Smooth muscle cell (in vitro differentiated cells): ENCODE measurements at regions not wholly inside any gene's neighbourhood (a gene's known extent, or its start where the extent isn't known, plus 50 kb on each side); places are given as distances from the start of the nearest gene placed in this dataset.

Experiments
- DNase-seq: peaks from one replicate; lab custom pipeline; 2025; ENCODE audit not compliant: unreplicated experiment; lab: John Stamatoyannopoulos, UW
- H2AFZ ChIP-seq: fragments of 200-600 bp; sonication (generic); 2 replicates; pipeline ENCODE4 v1.6.0; 2016; ENCODE audit warnings: antibody characterized with exemption, low read depth, mild to moderate bottlenecking
- H3F3A ChIP-seq: fragments of 200-600 bp; sonication (generic); 2 replicates; pipeline ENCODE4 v1.6.0; 2017; ENCODE audit warnings: antibody characterized with exemption, low read depth
- H3K27ac ChIP-seq: fragments of 200-600 bp; sonication (generic); 2 replicates; pipeline ENCODE4 v1.5.1; 2016; ENCODE audit warnings: low read depth, mild to moderate bottlenecking
- H3K27me3 ChIP-seq: fragments of 200-600 bp; sonication (generic); 2 replicates; pipeline ENCODE4 v1.6.1; 2016; ENCODE audit warnings: low read depth, mild to moderate bottlenecking
- H3K36me3 ChIP-seq: fragments of 200-600 bp; sonication (generic); 2 replicates; pipeline ENCODE4 v1.5.1; 2016; ENCODE audit warnings: low read depth
- H3K4me1 ChIP-seq: fragments of 200-600 bp; sonication (generic); 2 replicates; pipeline ENCODE4 v1.5.1; 2016; ENCODE audit warnings: low read depth
- H3K4me2 ChIP-seq: fragments of 200-600 bp; sonication (generic); 2 replicates; pipeline ENCODE4 v1.6.0; 2016; ENCODE audit warnings: mild to moderate bottlenecking
- H3K4me3 ChIP-seq: fragments of 200-600 bp; sonication (generic); 2 replicates; pipeline ENCODE4 v1.5.1; 2016; ENCODE audit warnings: mild to moderate bottlenecking
- H3K79me2 ChIP-seq: fragments of 200-600 bp; sonication (generic); 2 replicates; pipeline ENCODE4 v1.6.0; 2016; ENCODE audit warnings: low read depth, mild to moderate bottlenecking
- H3K9ac ChIP-seq: fragments of 200-600 bp; sonication (generic); 2 replicates; pipeline ENCODE4 v1.6.0; 2016; ENCODE audit warnings: low read depth
- H3K9me3 ChIP-seq: fragments of 200-600 bp; sonication (generic); replicated peaks from 2 replicates; pipeline ENCODE4 v1.5.1; 2016; ENCODE audit warnings: low read depth
- H4K20me1 ChIP-seq: fragments of 200-600 bp; sonication (generic); 2 replicates; pipeline ENCODE4 v1.6.0; 2016; ENCODE audit warnings: low read depth
- WGBS: methylation state at CpG from one replicate; pipeline ENCODE4 v1.1.7; 2016; ENCODE audit warnings: low lambda C conversion rate; 5-methylcytosine and 5-hydroxymethylcytosine counted together
- TF ChIP-seq, protein P1 (sequence below): fragments of 200-600 bp; sonication (generic); IDR thresholded peaks from 2 replicates; pipeline ENCODE4 v1.5.1; 2017; ENCODE audit warnings: borderline replicate concordance, mild to moderate bottlenecking, antibody characterized with exemption; ENCODE audit not compliant: insufficient read depth, poor library complexity, severe bottlenecking

DNA sequence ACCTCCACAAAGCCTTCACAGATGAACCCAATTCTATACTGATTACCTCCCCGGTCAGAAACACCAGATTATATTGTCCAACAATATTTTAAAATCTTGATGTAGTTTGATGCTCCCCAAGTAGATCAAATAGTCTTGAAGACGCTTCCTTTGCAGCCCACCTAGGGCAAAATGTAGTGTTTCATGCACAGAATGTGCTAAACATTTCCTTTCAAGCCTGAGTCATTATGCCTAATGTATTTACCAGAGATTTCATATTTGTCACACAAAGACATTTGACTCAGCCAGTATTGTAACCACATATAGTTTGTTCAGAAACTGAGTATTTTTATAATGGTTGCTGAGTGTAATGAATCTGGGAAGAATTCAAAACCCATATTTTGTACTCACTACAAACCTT, 1396.8 kb downstream of the LRRC4C start:
- Histone ChIP-seq H3K4me2 (peak overlapping the region; percentile 8), H3K27me3 (no peaks in the 10 kb centered on the region), H3K9me3 (no peaks in the 10 kb centered on the region), H3K9ac (no peak overlapping the region), H3K4me1 (no peaks in the 10 kb centered on the region), H4K20me1 (no peaks in the 10 kb centered on the region), H3K4me3 (no peak overlapping the region), H2AFZ (peak overlapping the region; percentile 32), H3K79me2 (no peaks in the 10 kb centered on the region), H3K27ac (peak overlapping the region; percentile 39), H3K36me3 (no peaks in the 10 kb centered on the region), H3F3A (no peaks in the 10 kb centered on the region)
- TF ChIP-seq, protein P1, sequence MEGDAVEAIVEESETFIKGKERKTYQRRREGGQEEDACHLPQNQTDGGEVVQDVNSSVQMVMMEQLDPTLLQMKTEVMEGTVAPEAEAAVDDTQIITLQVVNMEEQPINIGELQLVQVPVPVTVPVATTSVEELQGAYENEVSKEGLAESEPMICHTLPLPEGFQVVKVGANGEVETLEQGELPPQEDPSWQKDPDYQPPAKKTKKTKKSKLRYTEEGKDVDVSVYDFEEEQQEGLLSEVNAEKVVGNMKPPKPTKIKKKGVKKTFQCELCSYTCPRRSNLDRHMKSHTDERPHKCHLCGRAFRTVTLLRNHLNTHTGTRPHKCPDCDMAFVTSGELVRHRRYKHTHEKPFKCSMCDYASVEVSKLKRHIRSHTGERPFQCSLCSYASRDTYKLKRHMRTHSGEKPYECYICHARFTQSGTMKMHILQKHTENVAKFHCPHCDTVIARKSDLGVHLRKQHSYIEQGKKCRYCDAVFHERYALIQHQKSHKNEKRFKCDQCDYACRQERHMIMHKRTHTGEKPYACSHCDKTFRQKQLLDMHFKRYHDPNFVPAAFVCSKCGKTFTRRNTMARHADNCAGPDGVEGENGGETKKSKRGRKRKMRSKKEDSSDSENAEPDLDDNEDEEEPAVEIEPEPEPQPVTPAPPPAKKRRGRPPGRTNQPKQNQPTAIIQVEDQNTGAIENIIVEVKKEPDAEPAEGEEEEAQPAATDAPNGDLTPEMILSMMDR, result no peak
- 76% methylated on average over 2 of the region's 2 CpGs for WGBS
- DNase-seq, result no peak

DNA sequence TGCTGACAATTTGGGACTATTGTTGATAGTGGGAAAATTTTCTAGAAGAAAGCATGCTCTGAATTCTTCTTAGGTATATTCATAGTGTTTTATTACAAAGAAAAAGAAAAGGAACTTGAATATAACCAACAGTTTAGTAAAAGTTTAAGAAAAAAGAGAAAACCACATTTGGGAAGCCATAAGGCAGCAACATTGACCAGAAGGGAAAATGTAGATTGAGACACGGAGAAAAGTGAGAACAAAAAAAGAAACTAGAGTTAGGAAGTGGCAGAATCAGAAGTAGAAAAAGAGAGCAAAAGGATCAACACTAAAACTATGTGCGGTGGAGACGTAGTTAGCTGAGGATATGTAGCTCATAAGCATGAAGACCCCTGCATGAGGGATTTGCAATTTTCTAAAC, 1398.2 kb downstream of the LRRC4C start:
- Histone ChIP-seq H3K4me1 (no peaks in the 10 kb centered on the region), H2AFZ (peak overlapping the region; percentile 61), H3K79me2 (no peaks in the 10 kb centered on the region), H3F3A (no peaks in the 10 kb centered on the region), H3K4me2 (peak overlapping the region; percentile 28), H4K20me1 (no peaks in the 10 kb centered on the region), H3K9ac (no peak overlapping the region), H3K27ac (no peak overlapping the region), H3K27me3 (no peaks in the 10 kb centered on the region), H3K4me3 (no peak overlapping the region), H3K36me3 (no peaks in the 10 kb centered on the region), H3K9me3 (no peaks in the 10 kb centered on the region)
- TF ChIP-seq, protein P1, result no peak
- no peak for DNase-seq
- WGBS, result 91% methylated on average over 3 of the region's 3 CpGs

DNA sequence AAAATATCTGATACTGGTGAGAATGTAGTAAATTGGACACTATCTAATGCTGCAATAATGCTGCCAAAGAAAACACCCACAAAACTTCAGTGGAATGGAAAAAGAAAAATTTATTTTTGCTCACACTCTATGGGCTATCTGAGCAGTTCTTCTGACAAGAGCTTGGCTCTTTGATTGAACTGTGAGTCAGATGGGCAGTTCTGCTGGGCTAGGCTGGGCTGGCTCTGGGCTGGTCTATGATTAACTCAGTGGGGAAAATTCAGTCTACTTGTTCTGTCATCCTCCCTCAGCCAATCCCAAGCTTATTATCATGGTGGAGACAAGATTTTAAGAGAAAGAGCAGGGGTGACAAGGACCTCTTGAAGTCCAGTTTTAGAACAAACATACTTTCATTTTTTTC, 1404.8 kb downstream of the LRRC4C start:
- no peaks in the 10 kb centered on the region for H3K27me3 ChIP-seq
- no peak overlapping the region for H2AFZ ChIP-seq
- no peaks in the 10 kb centered on the region for H3K36me3 ChIP-seq
- H3K4me2 ChIP-seq, result no peak overlapping the region
- TF ChIP-seq, protein P1, result no peak
- no peaks in the 10 kb centered on the region for H3K79me2 ChIP-seq
- H3K4me1 ChIP-seq, result no peaks in the 10 kb centered on the region
- no peak overlapping the region for H3K4me3 ChIP-seq
- H4K20me1 ChIP-seq, result no peaks in the 10 kb centered on the region
- no peaks in the 10 kb centered on the region for H3K9me3 ChIP-seq
- H3K9ac ChIP-seq, result no peak overlapping the region
- H3F3A ChIP-seq, result no peaks in the 10 kb centered on the region
- no peak for DNase-seq
- H3K27ac ChIP-seq, result no peak overlapping the region

DNA sequence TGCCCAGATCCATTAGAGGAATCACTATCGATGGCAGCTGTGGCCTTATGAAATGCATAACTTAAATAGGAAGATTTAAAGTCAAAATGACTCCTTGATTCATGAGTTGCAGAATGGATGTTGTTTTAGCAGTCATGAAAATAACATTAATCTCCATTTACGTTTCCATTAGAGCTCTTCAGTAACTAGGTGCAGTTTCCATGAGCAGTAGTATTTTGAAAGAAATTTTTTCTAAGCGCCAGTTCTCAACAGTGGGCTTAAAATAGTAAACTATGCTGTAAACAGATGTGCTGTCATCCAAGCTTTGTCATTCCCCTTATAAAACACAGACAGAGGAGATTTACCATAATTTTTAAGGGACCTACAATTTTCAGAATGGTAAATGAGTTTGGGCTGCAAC, 1414.1 kb downstream of the LRRC4C start:
- 86% methylated on average over 3 of the region's 3 CpGs for WGBS
- Histone ChIP-seq H3K36me3 (no peaks in the 10 kb centered on the region), H3K27ac (no peak overlapping the region), H2AFZ (no peak overlapping the region), H3K79me2 (no peaks in the 10 kb centered on the region), H3K27me3 (no peaks in the 10 kb centered on the region), H3K9ac (no peak overlapping the region), H3K4me1 (no peaks in the 10 kb centered on the region), H3F3A (no peaks in the 10 kb centered on the region), H4K20me1 (no peaks in the 10 kb centered on the region), H3K4me2 (no peak overlapping the region), H3K9me3 (no peaks in the 10 kb centered on the region), H3K4me3 (no peak overlapping the region)
- no peak for DNase-seq
- TF ChIP-seq, protein P1, result no peak
